Testis (tissue), 2 donors: ENCODE measurements at regions not wholly inside any gene's neighbourhood (a gene's known extent, or its start where the extent isn't known, plus 50 kb on each side); places are given as distances from the start of the nearest gene placed in this dataset.
"Not testable (repeated sequence)": the region's sequence is repeated elsewhere in the genome, so short reads cannot be mapped to it uniquely, and the experiment has no call there.

Experiments used
- DNase-seq: peaks from one replicate; pipeline ENCODE4 v3.0.0-alpha.2; 2019
- H3K27ac ChIP-seq, 2 donors: fragments of 200-600 bp; sonication (generic); one replicate each; pipeline ENCODE4 v1.5.1; 2019
- H3K27me3 ChIP-seq: fragments of 200-600 bp; sonication (generic); one replicate; pipeline ENCODE4 v1.5.1; 2019
- H3K36me3 ChIP-seq: fragments of 200-600 bp; sonication (generic); one replicate; pipeline ENCODE4 v1.5.1; 2017; ENCODE audit warnings: low read depth; ENCODE audit errors: missing control alignments
- H3K4me1 ChIP-seq: fragments of 200-600 bp; sonication (generic); one replicate; pipeline ENCODE4 v1.5.1; 2019
- H3K4me3 ChIP-seq, 2 donors: fragments of 200-600 bp; sonication (generic); one replicate each; pipeline ENCODE4 v1.5.1; 2017 to 2019
- H3K9me3 ChIP-seq: fragments of 200-600 bp; sonication (generic); one replicate; pipeline ENCODE4 v1.5.1; 2017
- POLR2A ChIP-seq: fragments of 450-650 bp; IDR thresholded peaks from one replicate; pipeline ENCODE4 v1.6.1; 2017; ENCODE audit warnings: antibody characterized with exemption, mild to moderate bottlenecking, moderate library complexity
- WGBS, 2 donors: methylation state at CpG; one replicate each; pipeline ENCODE4 v1.1.5; 2018; 5-methylcytosine and 5-hydroxymethylcytosine counted together
- intact Hi-C: fragments of 100-400 bp; cut with DNase I; formaldehyde crosslinking; loops from one replicate; pipeline ENCODE4 v1.15.1; 2023; ENCODE audit warnings: low total_unique reads
- TF ChIP-seq, protein P1 (sequence below), 3 experiments: fragments of 450-650 bp in 2 of 3; fragments of 200-600 bp in 1 of 3; sonication (generic) in 1 of 3; IDR thresholded peaks; one replicate each; pipeline ENCODE4 v1.5.1; 2016 to 2019; ENCODE audit warnings: antibody characterized with exemption in 3 of 3, mild to moderate bottlenecking in 2 of 3, moderate library complexity in 1 of 3

DNA sequence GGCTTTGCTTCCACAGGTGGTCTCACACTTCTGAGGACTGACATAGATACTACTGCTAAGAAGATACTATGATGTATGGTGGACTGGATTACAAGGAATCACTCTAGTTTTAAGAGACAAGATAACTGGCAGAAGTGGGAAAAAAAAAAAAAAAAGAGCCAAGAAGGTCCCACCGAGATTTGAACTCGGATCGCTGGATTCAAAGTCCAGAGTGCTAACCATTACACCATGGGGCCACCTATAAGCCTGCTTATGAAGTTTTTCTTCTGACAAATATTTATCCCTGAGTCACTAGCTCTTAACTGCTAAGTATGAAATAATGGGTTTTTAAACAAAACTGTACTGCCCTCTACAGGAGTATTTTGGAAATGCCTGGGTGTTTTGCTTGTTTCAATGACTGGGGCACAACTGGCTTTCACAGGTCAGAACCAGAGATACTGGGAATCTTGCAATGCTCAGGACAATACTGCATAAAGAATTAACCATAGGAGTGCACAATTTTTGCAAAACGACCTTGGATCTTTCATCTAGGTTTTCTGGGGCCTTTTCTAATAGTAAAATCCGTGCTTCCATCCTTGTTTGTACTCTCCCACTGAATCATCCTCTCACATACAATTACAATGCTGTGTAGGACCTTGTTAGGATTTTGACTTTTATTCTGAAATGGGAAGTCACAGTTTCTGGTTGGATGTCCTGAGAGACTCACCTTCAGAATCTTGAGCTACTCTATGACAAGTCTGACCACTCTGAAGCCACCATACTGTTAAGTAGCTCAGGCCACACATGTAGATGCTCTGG is 116.3 kb downstream of the OR2B2 start:
- no peak overlapping the region for H3K27ac ChIP-seq
- DNase-seq = peak; percentile 67
- TF ChIP-seq, protein P1, sequence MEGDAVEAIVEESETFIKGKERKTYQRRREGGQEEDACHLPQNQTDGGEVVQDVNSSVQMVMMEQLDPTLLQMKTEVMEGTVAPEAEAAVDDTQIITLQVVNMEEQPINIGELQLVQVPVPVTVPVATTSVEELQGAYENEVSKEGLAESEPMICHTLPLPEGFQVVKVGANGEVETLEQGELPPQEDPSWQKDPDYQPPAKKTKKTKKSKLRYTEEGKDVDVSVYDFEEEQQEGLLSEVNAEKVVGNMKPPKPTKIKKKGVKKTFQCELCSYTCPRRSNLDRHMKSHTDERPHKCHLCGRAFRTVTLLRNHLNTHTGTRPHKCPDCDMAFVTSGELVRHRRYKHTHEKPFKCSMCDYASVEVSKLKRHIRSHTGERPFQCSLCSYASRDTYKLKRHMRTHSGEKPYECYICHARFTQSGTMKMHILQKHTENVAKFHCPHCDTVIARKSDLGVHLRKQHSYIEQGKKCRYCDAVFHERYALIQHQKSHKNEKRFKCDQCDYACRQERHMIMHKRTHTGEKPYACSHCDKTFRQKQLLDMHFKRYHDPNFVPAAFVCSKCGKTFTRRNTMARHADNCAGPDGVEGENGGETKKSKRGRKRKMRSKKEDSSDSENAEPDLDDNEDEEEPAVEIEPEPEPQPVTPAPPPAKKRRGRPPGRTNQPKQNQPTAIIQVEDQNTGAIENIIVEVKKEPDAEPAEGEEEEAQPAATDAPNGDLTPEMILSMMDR (IDR thresholded peaks at IDR 0.05) = peak; percentile 76 to 90 (median 84)
- no peak for TF ChIP-seq POLR2A
- WGBS, 2 donors = 7 to 9% methylated on average over 5 of the region's 5 CpGs
- intact Hi-C loops = no loop called here
- no peaks in the 10 kb centered on the region for H3K9me3 ChIP-seq
- H3K4me3 ChIP-seq = no peak overlapping the region
- no peaks in the 10 kb centered on the region for H3K36me3 ChIP-seq
- H3K27me3 ChIP-seq = no peaks in the 10 kb centered on the region
- peaks cover 4% of the 10 kb centered on the region for H3K4me1 ChIP-seq

GRCh38 chr6:27791182-27791943 is 120.8 kb downstream of the OR2B2 start:
- peak overlapping the region; percentile 55 to 66 for H3K27ac ChIP-seq
- no peaks in the 10 kb centered on the region for H3K9me3 ChIP-seq
- TF ChIP-seq, protein P1 (IDR thresholded peaks at IDR 0.05) = no peak
- TF ChIP-seq POLR2A = no peak
- peak; percentile 78 for DNase-seq
- H3K36me3 ChIP-seq = no peaks in the 10 kb centered on the region
- peaks cover 4% of the 10 kb centered on the region for H3K4me1 ChIP-seq
- no peaks in the 10 kb centered on the region for H3K27me3 ChIP-seq
- H3K4me3 ChIP-seq = peak overlapping the region; percentile 50 to 74
- 2% methylated on average over 22 of the region's 22 CpGs for WGBS, 2 donors
- intact Hi-C loops = no loop called here

GRCh38 chr6:27788376-27788775 is 123.8 kb downstream of the OR2B2 start:
- intact Hi-C loops, H3K9me3 ChIP-seq, H3K4me3 ChIP-seq, DNase-seq, H3K27me3 ChIP-seq, H3K4me1 ChIP-seq, H3K36me3 ChIP-seq, H3K27ac ChIP-seq: not testable (repeated sequence)
- 81 to 84% methylated on average over 16 to 17 of the region's 17 CpGs for WGBS, 2 donors

GRCh38 chr6:27786048-27786447 is 126.1 kb downstream of the OR2B2 start:
- no peaks in the 10 kb centered on the region for H3K36me3 ChIP-seq
- no peak for TF ChIP-seq POLR2A
- TF ChIP-seq, protein P1 (IDR thresholded peaks at IDR 0.05) = no peak
- H3K4me1 ChIP-seq = no peaks in the 10 kb centered on the region
- no peaks in the 10 kb centered on the region for H3K9me3 ChIP-seq
- no peak overlapping the region for H3K4me3 ChIP-seq
- H3K27me3 ChIP-seq = no peaks in the 10 kb centered on the region
- no peak for DNase-seq
- intact Hi-C loops = no loop called here
- WGBS, 2 donors = 13 to 22% methylated on average over 1 of the region's 1 CpG
- no peak overlapping the region for H3K27ac ChIP-seq

- Histone ChIP-seq H3K4me1 (no peaks in the 10 kb centered on the region), H3K4me3 (no peak overlapping the region), H3K27me3 (no peaks in the 10 kb centered on the region), H3K27ac (no peak overlapping the region), H3K36me3 (no peaks in the 10 kb centered on the region), H3K9me3 (no peaks in the 10 kb centered on the region)
- DNase-seq = no peak
- intact Hi-C loops = no loop called here
- TF ChIP-seq, protein P1 (IDR thresholded peaks at IDR 0.05) = no peak
- no peak for TF ChIP-seq POLR2A
- WGBS, 2 donors = 38 to 56% methylated on average over 2 of the region's 2 CpGs
Observed at GRCh38 chr6:27785294-27785693, 126.9 kb downstream of the OR2B2 start.
